GM12878 (cell line): ENCODE measurements at regions not wholly inside any gene's neighbourhood (a gene's known extent, or its start where the extent isn't known, plus 50 kb on each side); places are given as distances from the start of the nearest gene placed in this dataset.

Experiments
- CTCF ChIP-seq, 3 experiments: IDR thresholded peaks in 2 of 3; conservative IDR thresholded peaks in 1 of 3; 2 replicates each; pipeline ENCODE4 v1.5.1; 2011; ENCODE audit warnings: low read depth in 3 of 3, low read length in 3 of 3, mild to moderate bottlenecking in 3 of 3, control low read depth in 2 of 3, moderate library complexity in 2 of 3, inconsistent platforms in 1 of 3, mixed read lengths in 1 of 3; ENCODE audit not compliant: control insufficient read depth in 2 of 3, insufficient read depth in 1 of 3; ENCODE audit errors: extremely low read depth in 1 of 3
- ESRRA ChIP-seq: IDR thresholded peaks from 2 replicates; pipeline ENCODE4 v1.6.1; 2012; ENCODE audit warnings: mild to moderate bottlenecking, low read length, improper control_type of control experiment
- POLR2AphosphoS5 ChIP-seq: IDR thresholded peaks from 2 replicates; pipeline ENCODE4 v1.6.1; 2011; ENCODE audit warnings: mild to moderate bottlenecking, low read length, inconsistent platforms
- RAD21 ChIP-seq: IDR thresholded peaks from 2 replicates; pipeline ENCODE4 v1.6.1; 2011; ENCODE audit warnings: mild to moderate bottlenecking, low read depth, low read length, moderate library complexity; ENCODE audit not compliant: insufficient read depth
- RFX5 ChIP-seq: IDR thresholded peaks from 2 replicates; pipeline ENCODE4 v1.6.1; 2011; ENCODE audit warnings: low read depth, low read length, improper control_type of control experiment
- SIN3A ChIP-seq: IDR thresholded peaks from 2 replicates; pipeline ENCODE4 v1.6.1; 2012; ENCODE audit warnings: low read depth, low read length, improper control_type of control experiment
- SP1 ChIP-seq: IDR thresholded peaks from one replicate; pipeline ENCODE4 v1.6.1; 2011; ENCODE audit warnings: low read depth, low read length
- STAT1 ChIP-seq: fragments of 450-650 bp; conservative IDR thresholded peaks from 2 replicates; pipeline ENCODE4 v1.6.1; 2014; ENCODE audit warnings: antibody characterized with exemption, mild to moderate bottlenecking
- TARDBP ChIP-seq: IDR thresholded peaks from 2 replicates; pipeline ENCODE4 v1.6.1; 2016; ENCODE audit warnings: borderline replicate concordance
- TCF7 ChIP-seq: IDR thresholded peaks from 2 replicates; pipeline ENCODE4 v1.6.1; 2014; ENCODE audit warnings: antibody characterized with exemption, borderline replicate concordance

- TF ChIP-seq RAD21 = no peak
- TF ChIP-seq STAT1 = no peak
- TF ChIP-seq RFX5 = no peak
- TF ChIP-seq TARDBP = no peak
- TF ChIP-seq CTCF (IDR thresholded peaks at IDR 0.05 in 2 of 3, conservative IDR thresholded peaks at IDR 0.05 in 1 of 3; ENCODE audit: control insufficient read depth in 2 of 3, extremely low read depth in 1 of 3, insufficient read depth in 1 of 3, low read depth in 3 of 3, low read length in 3 of 3) = no peak
- TF ChIP-seq POLR2AphosphoS5 = no peak
- no peak for TF ChIP-seq TCF7
- no peak for TF ChIP-seq SP1
- no peak for TF ChIP-seq ESRRA
- no peak for TF ChIP-seq SIN3A
Observed at GRCh38 chr6:155519176-155519738, 63.6 kb upstream of the NOX3 start.
